ENCODE measurements at regions not wholly inside any gene's neighbourhood (a gene's known extent, or its start where the extent isn't known, plus 50 kb on each side); places are given as distances from the start of the nearest gene placed in this dataset.
"Not testable (repeated sequence)": the region's sequence is repeated elsewhere in the genome, so short reads cannot be mapped to it uniquely, and the experiment has no call there.

- ATAC-seq (ENCODE audit: low read depth in 2 of 2) (no peak), DNase-seq (no peak)
- peak overlapping the region in 1 of 6 donors; percentile 54 for H3K27ac Mint-ChIP-seq
- no peaks in the 10 kb centered on the region for H3K36me3 Mint-ChIP-seq
- no peaks in the 10 kb centered on the region for H3K4me1 Mint-ChIP-seq
- no peaks in the 10 kb centered on the region for H3K27me3 Mint-ChIP-seq
- H3K4me3 Mint-ChIP-seq, result no peak overlapping the region
- peaks cover 0 to 3% (median 0%) of the 10 kb centered on the region in 7 donors for H3K9me3 Mint-ChIP-seq
These were observed 60.2 kb upstream of the LRRC4C start for GRCh38 chr11:41519696-41520095.

- no peaks in the 10 kb centered on the region for H3K4me1 Mint-ChIP-seq
- H3K27ac Mint-ChIP-seq, result no peak overlapping the region
- no peak overlapping the region for H3K4me3 Mint-ChIP-seq
- ATAC-seq (ENCODE audit: low read depth in 2 of 2) (no peak), DNase-seq (no peak)
- no peaks in the 10 kb centered on the region for H3K27me3 Mint-ChIP-seq
- no peaks in the 10 kb centered on the region for H3K36me3 Mint-ChIP-seq
- H3K9me3 Mint-ChIP-seq, result peaks cover 0 to 3% (median 0%) of the 10 kb centered on the region in 7 donors
These were observed 62.9 kb upstream of the LRRC4C start for GRCh38 chr11:41522391-41522790.

GRCh38 chr11:41522899-41523672, 63.6 kb upstream of the LRRC4C start:
- no peak overlapping the region for H3K27ac Mint-ChIP-seq

DNA sequence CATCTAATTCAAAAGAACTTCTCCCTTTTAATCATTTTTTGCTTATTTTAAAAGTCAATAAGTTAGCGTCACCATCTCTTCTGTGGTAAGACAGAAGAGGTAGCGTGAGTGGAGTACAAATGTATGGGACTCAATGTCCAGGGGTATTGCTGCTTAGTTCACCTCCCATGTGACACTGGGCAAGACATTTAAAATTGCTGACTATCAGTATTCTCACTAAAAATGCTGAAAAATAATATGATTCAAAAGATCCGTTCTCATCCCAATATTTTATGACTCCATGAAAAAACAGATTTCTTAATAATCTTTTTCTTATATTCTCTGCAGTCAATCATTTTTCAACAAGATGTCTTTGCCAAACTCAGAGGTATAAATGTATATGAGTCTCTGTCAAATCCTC, 68.1 kb upstream of the LRRC4C start:
- H3K27ac Mint-ChIP-seq, result no peak overlapping the region
- H3K4me3 Mint-ChIP-seq, result no peak overlapping the region
- H3K36me3 Mint-ChIP-seq, result no peaks in the 10 kb centered on the region
- no peak for DNase-seq
- no peak for ATAC-seq (ENCODE audit: low read depth in 2 of 2)
- no peaks in the 10 kb centered on the region for H3K4me1 Mint-ChIP-seq
- no peaks in the 10 kb centered on the region for H3K27me3 Mint-ChIP-seq
- peaks cover 0 to 12% (median 2%) of the 10 kb centered on the region in 7 donors for H3K9me3 Mint-ChIP-seq

More at GRCh38 chr11:41522899-41523672, 63.6 kb upstream of the LRRC4C start:
- no peak for DNase-seq
- Mint-ChIP-seq H3K4me3 (no peak overlapping the region), H3K9me3 (peaks cover 0 to 3% (median 0%) of the 10 kb centered on the region in 7 donors), H3K27me3 (no peaks in the 10 kb centered on the region), H3K4me1 (no peaks in the 10 kb centered on the region), H3K36me3 (no peaks in the 10 kb centered on the region)
- ATAC-seq (ENCODE audit: low read depth in 2 of 2), result no peak

DNA sequence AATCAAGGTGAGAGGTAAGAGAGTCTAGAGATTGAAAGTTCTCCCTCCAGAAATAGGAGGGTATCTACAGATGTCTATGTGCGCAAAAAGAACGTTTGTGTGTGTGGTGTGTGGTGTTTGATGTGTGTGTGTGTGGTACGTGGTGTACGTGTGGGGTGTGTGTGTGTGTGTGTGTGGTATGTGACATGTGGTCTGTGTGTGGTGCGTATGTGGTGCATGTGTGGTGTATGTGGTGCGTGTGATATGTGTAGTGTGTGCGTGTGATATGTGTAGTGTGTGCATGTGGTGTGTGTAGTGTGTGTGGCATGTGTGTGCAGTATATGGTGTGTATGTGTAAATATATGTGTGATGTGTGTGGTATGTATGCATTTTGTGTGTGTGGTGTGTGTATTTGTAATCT, 73.0 kb upstream of the LRRC4C start:
- Mint-ChIP-seq H3K27ac (no peak overlapping the region), H3K27me3 (no peaks in the 10 kb centered on the region), H3K4me3 (no peak overlapping the region), H3K36me3 (no peaks in the 10 kb centered on the region), H3K9me3 (peaks cover 0 to 12% (median 4%) of the 10 kb centered on the region in 7 donors), H3K4me1 (no peaks in the 10 kb centered on the region)
- DNase-seq (no peak), ATAC-seq (ENCODE audit: low read depth in 2 of 2) (no peak)

- Mint-ChIP-seq H3K27ac (no peak overlapping the region), H3K36me3 (no peaks in the 10 kb centered on the region), H3K4me3 (no peak overlapping the region), H3K9me3 (peaks cover 0 to 17% (median 4%) of the 10 kb centered on the region in 7 donors), H3K27me3 (no peaks in the 10 kb centered on the region), H3K4me1 (no peaks in the 10 kb centered on the region)
- ATAC-seq (ENCODE audit: low read depth in 2 of 2), result no peak
- no peak for DNase-seq
These were observed 74.3 kb upstream of the LRRC4C start for GRCh38 chr11:41533761-41534160.

DNA sequence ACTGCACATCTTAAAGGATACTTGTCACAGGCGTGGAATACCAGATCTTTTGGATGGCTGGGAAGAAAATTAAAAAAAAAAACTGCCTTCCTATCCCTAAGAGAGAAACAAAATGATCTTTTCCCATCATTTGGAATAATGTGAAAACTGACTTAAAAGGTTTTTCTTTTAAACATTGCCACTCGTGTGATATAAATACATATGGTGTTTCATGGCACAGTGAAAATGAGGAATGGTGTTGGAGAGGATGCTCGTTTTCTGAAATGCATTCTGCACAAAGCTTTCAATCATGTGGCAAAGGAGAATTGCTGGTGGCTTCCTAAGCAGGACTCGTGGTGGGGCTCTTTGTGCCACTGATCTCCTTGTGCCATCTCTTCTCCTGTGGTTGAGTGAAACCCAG, 74.9 kb upstream of the LRRC4C start:
- DNase-seq (no peak), ATAC-seq (ENCODE audit: low read depth in 2 of 2) (no peak)
- H3K36me3 Mint-ChIP-seq, result no peaks in the 10 kb centered on the region
- no peak overlapping the region for H3K4me3 Mint-ChIP-seq
- H3K27me3 Mint-ChIP-seq, result no peaks in the 10 kb centered on the region
- H3K9me3 Mint-ChIP-seq, result peaks cover 0 to 13% (median 5%) of the 10 kb centered on the region in 7 donors
- no peaks in the 10 kb centered on the region for H3K4me1 Mint-ChIP-seq
- no peak overlapping the region for H3K27ac Mint-ChIP-seq

GRCh38 chr11:41534861-41535260, 75.4 kb upstream of the LRRC4C start:
- Mint-ChIP-seq H3K9me3 (peaks cover 0 to 8% (median 6%) of the 10 kb centered on the region in 7 donors), H3K4me3 (no peak overlapping the region), H3K36me3 (no peaks in the 10 kb centered on the region), H3K27me3 (no peaks in the 10 kb centered on the region), H3K4me1 (no peaks in the 10 kb centered on the region), H3K27ac (peak overlapping the region in 1 of 6 donors; percentile 5)
- no peak for ATAC-seq (ENCODE audit: low read depth in 2 of 2)
- no peak for DNase-seq

- Mint-ChIP-seq H3K4me3 (no peak overlapping the region), H3K36me3 (no peaks in the 10 kb centered on the region)
- ATAC-seq (ENCODE audit: low read depth in 2 of 2), result no peak
These were observed 76.6 kb upstream of the LRRC4C start for GRCh38 chr11:41536021-41536568.

GRCh38 chr11:41544902-41545301, 85.5 kb upstream of the LRRC4C start:
- peaks cover 10 to 23% (median 13%) of the 10 kb centered on the region in 7 donors for H3K9me3 Mint-ChIP-seq
- H3K4me3 Mint-ChIP-seq; ATAC-seq (ENCODE audit: low read depth in 2 of 2); H3K4me1 Mint-ChIP-seq; H3K27me3 Mint-ChIP-seq; H3K36me3 Mint-ChIP-seq; DNase-seq; H3K27ac Mint-ChIP-seq: not testable (repeated sequence)

More at GRCh38 chr11:41536021-41536568, 76.6 kb upstream of the LRRC4C start:
- DNase-seq, result no peak
- no peaks in the 10 kb centered on the region for H3K27me3 Mint-ChIP-seq
- H3K4me1 Mint-ChIP-seq, result no peaks in the 10 kb centered on the region
- H3K9me3 Mint-ChIP-seq, result peaks cover 0 to 6% (median 4%) of the 10 kb centered on the region in 7 donors
- H3K27ac Mint-ChIP-seq, result no peak overlapping the region

GRCh38 chr11:41578421-41579051, 119.1 kb upstream of the LRRC4C start:
- H3K36me3 Mint-ChIP-seq, result no peaks in the 10 kb centered on the region
- H3K4me1 Mint-ChIP-seq, result no peaks in the 10 kb centered on the region
- DNase-seq (no peak), ATAC-seq (ENCODE audit: low read depth in 2 of 2) (no peak)
- H3K9me3 Mint-ChIP-seq, result peaks cover 0 to 17% (median 3%) of the 10 kb centered on the region in 7 donors
- H3K4me3 Mint-ChIP-seq, result no peak overlapping the region
- H3K27ac Mint-ChIP-seq, result peak overlapping the region in 1 of 6 donors; percentile 78
- H3K27me3 Mint-ChIP-seq, result no peaks in the 10 kb centered on the region

DNA sequence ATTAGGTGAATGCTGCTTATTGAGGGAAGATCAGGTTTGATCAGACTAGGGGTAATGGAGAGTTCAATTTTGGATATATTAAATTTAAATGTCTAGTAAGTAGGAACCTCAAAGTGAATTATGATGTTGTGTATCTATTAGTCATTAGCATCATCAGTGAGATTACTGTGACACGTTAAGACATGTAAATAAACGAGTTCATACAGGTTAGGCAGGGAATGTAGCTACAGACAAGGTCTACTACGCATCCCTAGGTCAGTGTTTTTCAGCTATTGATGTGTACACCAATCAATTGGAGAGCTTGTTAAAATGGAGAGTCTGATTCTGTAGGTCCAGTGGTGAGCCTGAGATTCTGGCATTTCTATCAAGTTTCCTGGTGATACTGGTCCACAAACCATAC, 120.1 kb upstream of the LRRC4C start:
- no peaks in the 10 kb centered on the region for H3K27me3 Mint-ChIP-seq
- H3K9me3 Mint-ChIP-seq, result peaks cover 0 to 17% (median 4%) of the 10 kb centered on the region in 7 donors
- H3K36me3 Mint-ChIP-seq, result no peaks in the 10 kb centered on the region
- ATAC-seq (ENCODE audit: low read depth in 2 of 2), result no peak
- no peaks in the 10 kb centered on the region for H3K4me1 Mint-ChIP-seq
- H3K4me3 Mint-ChIP-seq, result no peak overlapping the region
- DNase-seq, result no peak
- no peak overlapping the region for H3K27ac Mint-ChIP-seq

- Mint-ChIP-seq H3K4me3 (no peak overlapping the region), H3K9me3 (peaks cover 0 to 8% (median 3%) of the 10 kb centered on the region in 7 donors), H3K27me3 (no peaks in the 10 kb centered on the region), H3K27ac (no peak overlapping the region), H3K36me3 (no peaks in the 10 kb centered on the region), H3K4me1 (no peaks in the 10 kb centered on the region)
- DNase-seq (no peak), ATAC-seq (ENCODE audit: low read depth in 2 of 2) (no peak)
These were observed 150.1 kb upstream of the LRRC4C start for GRCh38 chr11:41609511-41609910.

- Mint-ChIP-seq H3K9me3 (peaks cover 2 to 9% (median 3%) of the 10 kb centered on the region in 7 donors), H3K4me1 (no peaks in the 10 kb centered on the region), H3K27me3 (no peaks in the 10 kb centered on the region), H3K36me3 (no peaks in the 10 kb centered on the region), H3K4me3 (no peak overlapping the region), H3K27ac (no peak overlapping the region)
- no peak for ATAC-seq (ENCODE audit: low read depth in 2 of 2)
- DNase-seq, result no peak
These were observed 153.0 kb upstream of the LRRC4C start for GRCh38 chr11:41612415-41612814.

Measured in naive B cell (primary cell).